Testis (tissue), 2 donors: ENCODE measurements at regions not wholly inside any gene's neighbourhood (a gene's known extent, or its start where the extent isn't known, plus 50 kb on each side); places are given as distances from the start of the nearest gene placed in this dataset.

Experiments
- DNase-seq: peaks from one replicate; pipeline ENCODE4 v3.0.0-alpha.2; 2019
- H3K27ac ChIP-seq, 2 donors: fragments of 200-600 bp; sonication (generic); one replicate each; pipeline ENCODE4 v1.5.1; 2019
- H3K27me3 ChIP-seq: fragments of 200-600 bp; sonication (generic); one replicate; pipeline ENCODE4 v1.5.1; 2019
- H3K36me3 ChIP-seq: fragments of 200-600 bp; sonication (generic); one replicate; pipeline ENCODE4 v1.5.1; 2017; ENCODE audit warnings: low read depth; ENCODE audit errors: missing control alignments
- H3K4me1 ChIP-seq: fragments of 200-600 bp; sonication (generic); one replicate; pipeline ENCODE4 v1.5.1; 2019
- H3K4me3 ChIP-seq, 2 donors: fragments of 200-600 bp; sonication (generic); one replicate each; pipeline ENCODE4 v1.5.1; 2017 to 2019
- H3K9me3 ChIP-seq: fragments of 200-600 bp; sonication (generic); one replicate; pipeline ENCODE4 v1.5.1; 2017
- POLR2A ChIP-seq: fragments of 450-650 bp; IDR thresholded peaks from one replicate; pipeline ENCODE4 v1.6.1; 2017; ENCODE audit warnings: antibody characterized with exemption, mild to moderate bottlenecking, moderate library complexity
- WGBS, 2 donors: methylation state at CpG; one replicate each; pipeline ENCODE4 v1.1.5; 2018; 5-methylcytosine and 5-hydroxymethylcytosine counted together
- intact Hi-C: fragments of 100-400 bp; cut with DNase I; formaldehyde crosslinking; loops from one replicate; pipeline ENCODE4 v1.15.1; 2023; ENCODE audit warnings: low total_unique reads
- TF ChIP-seq, protein P1 (sequence below), 3 experiments: fragments of 450-650 bp in 2 of 3; fragments of 200-600 bp in 1 of 3; sonication (generic) in 1 of 3; IDR thresholded peaks; one replicate each; pipeline ENCODE4 v1.5.1; 2016 to 2019; ENCODE audit warnings: antibody characterized with exemption in 3 of 3, mild to moderate bottlenecking in 2 of 3, moderate library complexity in 1 of 3

DNA sequence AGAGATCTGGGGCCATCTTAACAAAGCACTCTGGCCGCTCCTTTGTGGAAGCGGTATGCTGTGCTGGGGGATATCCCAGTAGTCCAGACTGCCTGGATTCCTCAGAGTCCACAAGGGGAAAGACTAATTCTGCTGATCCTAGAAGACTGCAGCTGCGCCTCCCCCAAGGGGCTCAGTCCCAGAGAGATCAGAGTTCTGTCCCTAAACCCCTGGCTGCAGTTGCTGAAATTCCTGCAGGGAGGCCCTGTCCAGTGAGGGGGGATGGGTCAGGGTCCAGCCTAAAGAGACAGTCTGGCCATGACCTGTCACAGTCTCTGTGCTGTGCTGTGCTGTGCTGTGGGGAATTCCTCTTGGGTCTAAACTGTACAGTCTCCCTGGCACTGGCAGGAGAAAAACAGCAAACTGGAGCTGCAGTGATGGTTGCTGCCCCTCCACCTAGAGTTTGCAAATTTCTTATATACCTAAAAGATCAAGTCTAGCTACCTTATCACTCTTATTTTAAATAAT lies 575.1 kb upstream of the UBE2E2 start:
- no peak overlapping the region for H3K4me3 ChIP-seq
- H3K27ac ChIP-seq, result no peak overlapping the region
- intact Hi-C loops, result no loop called here
- H3K27me3 ChIP-seq, result no peaks in the 10 kb centered on the region
- WGBS, 2 donors, result 97% methylated on average over 3 of the region's 3 CpGs; no CpG with 5 or more reads in 1 of the 2 donors
- H3K4me1 ChIP-seq, result no peaks in the 10 kb centered on the region
- no peaks in the 10 kb centered on the region for H3K36me3 ChIP-seq
- TF ChIP-seq POLR2A, result no peak
- TF ChIP-seq, protein P1, sequence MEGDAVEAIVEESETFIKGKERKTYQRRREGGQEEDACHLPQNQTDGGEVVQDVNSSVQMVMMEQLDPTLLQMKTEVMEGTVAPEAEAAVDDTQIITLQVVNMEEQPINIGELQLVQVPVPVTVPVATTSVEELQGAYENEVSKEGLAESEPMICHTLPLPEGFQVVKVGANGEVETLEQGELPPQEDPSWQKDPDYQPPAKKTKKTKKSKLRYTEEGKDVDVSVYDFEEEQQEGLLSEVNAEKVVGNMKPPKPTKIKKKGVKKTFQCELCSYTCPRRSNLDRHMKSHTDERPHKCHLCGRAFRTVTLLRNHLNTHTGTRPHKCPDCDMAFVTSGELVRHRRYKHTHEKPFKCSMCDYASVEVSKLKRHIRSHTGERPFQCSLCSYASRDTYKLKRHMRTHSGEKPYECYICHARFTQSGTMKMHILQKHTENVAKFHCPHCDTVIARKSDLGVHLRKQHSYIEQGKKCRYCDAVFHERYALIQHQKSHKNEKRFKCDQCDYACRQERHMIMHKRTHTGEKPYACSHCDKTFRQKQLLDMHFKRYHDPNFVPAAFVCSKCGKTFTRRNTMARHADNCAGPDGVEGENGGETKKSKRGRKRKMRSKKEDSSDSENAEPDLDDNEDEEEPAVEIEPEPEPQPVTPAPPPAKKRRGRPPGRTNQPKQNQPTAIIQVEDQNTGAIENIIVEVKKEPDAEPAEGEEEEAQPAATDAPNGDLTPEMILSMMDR (IDR thresholded peaks at IDR 0.05), result no peak
- no peaks in the 10 kb centered on the region for H3K9me3 ChIP-seq
- DNase-seq, result no peak

DNA sequence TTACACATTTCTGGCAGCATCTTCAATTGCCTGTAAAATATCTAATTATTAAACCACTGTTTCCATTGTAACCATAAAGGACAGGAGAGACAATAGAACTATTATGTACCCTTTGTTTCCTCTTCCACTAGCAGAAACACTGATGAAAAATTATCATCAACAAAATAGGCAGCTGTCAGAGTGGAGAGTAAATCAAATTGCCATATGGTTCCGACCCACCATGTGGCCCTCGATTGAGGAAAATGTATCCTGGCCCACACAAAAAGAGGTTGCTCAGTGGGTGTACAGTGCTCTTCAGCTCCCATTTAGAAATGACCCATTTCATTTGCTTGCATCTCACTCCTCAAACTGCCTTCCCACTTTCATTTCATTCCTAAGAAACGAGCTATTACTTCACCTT lies 570.6 kb upstream of the UBE2E2 start:
- H3K9me3 ChIP-seq, result no peaks in the 10 kb centered on the region
- H3K4me3 ChIP-seq, result no peak overlapping the region
- no peaks in the 10 kb centered on the region for H3K27me3 ChIP-seq
- H3K36me3 ChIP-seq, result no peaks in the 10 kb centered on the region
- TF ChIP-seq POLR2A, result no peak
- TF ChIP-seq, protein P1 (IDR thresholded peaks at IDR 0.05), result no peak
- 82 to 87% methylated on average over 3 of the region's 3 CpGs for WGBS, 2 donors
- no peak for DNase-seq
- intact Hi-C loops, result no loop called here
- no peak overlapping the region for H3K27ac ChIP-seq
- no peaks in the 10 kb centered on the region for H3K4me1 ChIP-seq

DNA sequence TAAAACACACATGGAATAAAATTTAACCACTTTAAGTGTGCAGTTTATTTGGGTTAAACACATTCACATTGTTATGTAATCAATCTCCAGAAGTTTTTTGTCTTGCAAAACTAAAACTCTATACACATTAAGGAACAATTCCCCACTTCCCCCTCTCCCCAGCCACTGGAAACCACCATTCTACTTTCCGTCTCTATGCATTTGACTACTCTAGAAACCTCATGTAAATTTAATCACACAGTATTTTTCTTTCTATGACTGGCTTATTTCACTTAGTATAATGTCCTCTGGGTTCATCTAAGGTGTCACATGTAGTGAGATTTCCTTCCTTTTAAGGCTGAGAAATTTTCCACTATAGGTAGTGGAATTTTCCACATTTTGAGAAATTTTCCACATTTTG lies 568.7 kb upstream of the UBE2E2 start:
- no peak for DNase-seq
- Histone ChIP-seq H3K9me3 (no peaks in the 10 kb centered on the region), H3K36me3 (no peaks in the 10 kb centered on the region), H3K27ac (no peak overlapping the region), H3K4me1 (no peaks in the 10 kb centered on the region), H3K4me3 (no peak overlapping the region), H3K27me3 (no peaks in the 10 kb centered on the region)
- no peak for TF ChIP-seq POLR2A
- TF ChIP-seq, protein P1 (IDR thresholded peaks at IDR 0.05), result no peak
- 86 to 92% methylated on average over 1 of the region's 1 CpG for WGBS, 2 donors
- intact Hi-C loops, result no loop called here

DNA sequence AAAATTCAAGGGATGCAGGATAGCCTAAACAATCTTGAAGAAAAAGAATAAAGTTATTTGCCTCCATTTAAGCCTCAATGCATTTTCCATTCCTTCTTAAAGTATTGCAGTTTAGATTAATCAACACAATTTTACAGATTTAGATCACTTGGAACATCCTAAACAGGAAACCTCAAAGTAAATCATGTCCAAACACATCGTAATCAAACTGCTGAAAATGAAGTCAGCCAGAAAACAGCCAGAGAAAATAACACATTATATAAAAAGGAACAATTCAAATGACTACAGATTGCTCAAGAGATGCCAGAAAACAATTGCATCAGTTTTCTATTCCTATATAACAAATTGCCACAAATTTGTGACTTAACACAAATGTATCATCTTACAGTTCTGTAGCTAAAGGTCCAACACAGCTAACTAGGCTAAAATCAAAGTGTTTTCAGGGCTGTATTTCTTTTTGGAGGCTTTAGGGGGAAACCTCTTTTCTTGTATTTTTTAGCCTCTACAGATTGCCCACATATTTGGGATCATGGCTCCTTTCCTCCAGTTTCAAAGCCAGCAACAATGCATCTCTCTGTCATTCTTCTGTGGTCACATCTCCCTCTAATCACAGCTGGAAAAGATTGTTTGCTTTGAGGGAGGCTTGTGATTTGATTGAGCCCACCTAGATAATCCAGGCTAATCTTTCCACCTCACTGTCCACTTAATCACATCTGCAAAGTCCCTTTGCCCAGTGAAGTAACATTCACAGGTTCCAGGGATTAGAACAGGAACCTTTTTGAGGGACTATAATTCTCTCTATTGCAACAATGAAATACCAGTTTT lies 543.3 kb upstream of the UBE2E2 start:
- H3K27me3 ChIP-seq, result no peaks in the 10 kb centered on the region
- intact Hi-C loops, result no loop called here
- TF ChIP-seq POLR2A, result no peak
- TF ChIP-seq, protein P1 (IDR thresholded peaks at IDR 0.05), result no peak
- H3K36me3 ChIP-seq, result no peaks in the 10 kb centered on the region
- H3K27ac ChIP-seq, result no peak overlapping the region
- no peaks in the 10 kb centered on the region for H3K9me3 ChIP-seq
- DNase-seq, result no peak
- WGBS, 2 donors, result 66 to 69% methylated on average over 1 of the region's 1 CpG
- H3K4me1 ChIP-seq, result no peaks in the 10 kb centered on the region
- no peak overlapping the region for H3K4me3 ChIP-seq

DNA sequence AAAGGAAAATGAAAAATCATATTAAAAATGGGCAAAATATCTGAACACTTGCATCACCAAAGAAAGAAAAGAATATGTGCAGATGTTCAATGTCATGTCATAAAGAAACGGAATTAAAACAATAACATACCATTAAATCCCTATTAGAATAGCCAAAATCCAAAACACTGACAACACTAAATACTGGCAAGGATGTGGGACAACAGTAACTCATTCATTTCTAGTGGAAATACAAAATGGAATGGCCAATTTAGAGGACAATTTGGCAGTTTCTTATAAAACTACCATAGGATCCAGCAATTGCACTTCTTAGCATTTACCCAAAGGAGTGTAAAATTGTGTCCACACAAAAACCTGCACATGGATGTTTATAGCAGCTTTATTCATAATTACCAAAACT lies 542.5 kb upstream of the UBE2E2 start:
- TF ChIP-seq, protein P1 (IDR thresholded peaks at IDR 0.05), result no peak
- TF ChIP-seq POLR2A, result no peak
- intact Hi-C loops, result no loop called here
- DNase-seq, result no peak
- H3K4me1 ChIP-seq, result no peaks in the 10 kb centered on the region
- H3K9me3 ChIP-seq, result no peaks in the 10 kb centered on the region
- no peaks in the 10 kb centered on the region for H3K36me3 ChIP-seq
- no peak overlapping the region for H3K27ac ChIP-seq
- no peak overlapping the region for H3K4me3 ChIP-seq
- no peaks in the 10 kb centered on the region for H3K27me3 ChIP-seq
- 0 to 29% methylated on average over 1 of the region's 1 CpG for WGBS, 2 donors
